LoVo (cell line): ENCODE measurements at regions not wholly inside any gene's neighbourhood (a gene's known extent, or its start where the extent isn't known, plus 50 kb on each side); places are given as distances from the start of the nearest gene placed in this dataset.

Experiments
- DNase-seq: peaks from one replicate; pipeline ENCODE4 v3.0.0-alpha.2; 2016; ENCODE audit warnings: low spot score

DNA sequence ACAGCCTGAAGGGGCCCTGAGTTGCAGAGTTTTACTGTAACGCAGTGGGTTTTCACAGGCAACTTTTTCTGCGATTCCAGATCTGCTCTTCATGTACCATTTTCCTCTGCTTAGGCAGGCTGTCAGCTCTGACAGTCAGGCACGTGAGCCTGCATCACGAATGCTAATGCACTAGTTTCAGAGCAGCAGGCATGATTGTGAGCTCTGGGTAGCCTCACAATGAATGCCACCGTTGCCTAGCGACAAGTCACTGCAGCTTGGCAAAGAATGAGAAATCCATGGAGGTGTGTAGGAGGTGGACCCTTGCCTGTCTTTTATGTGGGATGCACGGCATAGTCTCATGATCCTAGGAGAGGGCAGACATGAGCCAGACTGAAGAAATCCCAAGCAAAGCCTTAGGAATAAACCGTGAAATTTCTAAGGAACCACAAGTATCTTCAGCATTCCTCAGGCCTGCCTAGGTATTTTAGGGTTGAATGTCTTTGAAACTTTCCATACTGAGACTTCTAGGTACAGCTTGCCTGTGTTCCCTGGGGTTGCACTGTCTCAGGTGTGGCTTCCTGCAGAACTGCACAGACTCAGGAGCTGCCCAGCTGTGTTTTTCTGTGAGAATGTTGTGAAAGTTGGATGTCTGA lies 774.7 kb upstream of the TSPY4 start:
- no peak for DNase-seq

DNA sequence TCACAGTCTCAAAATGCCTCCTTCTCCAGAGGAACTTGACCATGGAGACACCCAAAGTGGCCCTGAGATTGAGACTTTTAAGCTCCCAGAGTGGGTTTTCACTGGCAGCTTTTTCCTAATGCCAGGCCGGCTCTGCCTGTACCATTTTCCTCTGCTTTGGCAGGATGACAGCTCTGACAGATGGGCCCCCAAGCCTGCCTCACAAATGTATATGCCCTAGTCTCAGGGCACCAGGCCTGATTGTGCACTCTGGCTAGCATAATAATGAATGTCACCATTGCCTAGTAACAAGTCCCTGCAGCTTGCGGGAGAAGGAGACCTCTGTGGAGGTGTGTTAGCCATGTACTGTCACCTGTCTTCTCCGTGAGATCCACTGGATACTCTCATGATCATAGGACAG lies 772.8 kb upstream of the TSPY4 start:
- no peak for DNase-seq

DNA sequence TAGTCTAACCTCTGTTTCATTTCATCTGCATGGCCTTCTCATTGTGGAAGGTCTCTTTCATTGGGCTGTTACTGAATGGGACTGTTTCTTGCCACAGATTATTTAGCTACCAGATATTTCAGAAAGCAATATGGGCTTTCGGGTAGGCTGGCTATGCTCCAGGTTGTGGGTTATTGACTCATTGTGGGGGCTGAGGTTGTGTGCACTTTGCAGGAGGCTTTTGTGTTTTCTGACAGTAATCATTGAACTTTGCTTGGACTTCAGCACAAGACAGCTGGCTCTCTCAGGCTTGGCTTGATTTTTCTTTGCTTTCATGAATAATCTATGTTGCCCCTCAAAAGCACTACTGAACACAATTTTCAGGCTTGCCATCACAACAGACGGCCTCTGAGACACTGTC lies 771.1 kb upstream of the TSPY4 start:
- no peak for DNase-seq

DNA sequence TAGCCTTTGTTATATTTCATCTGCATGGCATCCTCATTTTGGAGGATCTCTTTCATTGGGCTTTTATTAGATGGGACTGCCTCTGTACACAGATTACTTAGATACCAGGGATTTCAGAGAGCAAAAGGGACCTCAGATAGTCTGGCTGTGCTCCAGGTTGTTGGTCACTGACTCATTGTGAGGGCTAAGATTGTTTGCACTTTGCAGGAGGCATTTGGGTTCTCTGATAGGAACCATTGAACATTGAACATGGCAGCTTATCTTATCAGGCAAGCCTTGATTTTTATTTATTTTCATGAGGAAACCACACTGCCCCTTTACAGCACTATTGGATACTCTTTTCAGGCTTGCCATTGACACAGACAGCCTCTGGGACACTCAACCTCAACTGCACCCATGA lies 766.9 kb upstream of the TSPY4 start:
- peak; percentile 55 for DNase-seq

DNA sequence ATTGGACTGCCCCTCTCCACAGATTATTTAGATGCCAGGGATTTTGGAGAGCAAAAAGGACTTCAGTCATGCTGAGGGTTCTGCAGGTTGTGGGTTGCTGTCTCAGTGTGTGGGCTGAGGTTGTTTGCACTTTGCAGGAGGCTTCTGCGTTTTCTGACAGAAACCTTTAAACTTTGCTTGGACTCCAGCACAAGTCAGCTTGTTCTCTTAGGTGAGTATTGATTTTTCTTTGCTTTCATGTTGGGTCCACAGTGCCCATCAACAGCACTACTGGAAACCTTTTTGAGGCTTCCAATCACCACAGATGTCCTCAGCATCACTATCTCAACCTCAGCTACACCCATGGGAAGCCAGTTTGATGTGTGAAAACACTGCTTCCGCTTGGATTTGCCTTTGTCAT lies 764.3 kb upstream of the TSPY4 start:
- DNase-seq = no peak

DNA sequence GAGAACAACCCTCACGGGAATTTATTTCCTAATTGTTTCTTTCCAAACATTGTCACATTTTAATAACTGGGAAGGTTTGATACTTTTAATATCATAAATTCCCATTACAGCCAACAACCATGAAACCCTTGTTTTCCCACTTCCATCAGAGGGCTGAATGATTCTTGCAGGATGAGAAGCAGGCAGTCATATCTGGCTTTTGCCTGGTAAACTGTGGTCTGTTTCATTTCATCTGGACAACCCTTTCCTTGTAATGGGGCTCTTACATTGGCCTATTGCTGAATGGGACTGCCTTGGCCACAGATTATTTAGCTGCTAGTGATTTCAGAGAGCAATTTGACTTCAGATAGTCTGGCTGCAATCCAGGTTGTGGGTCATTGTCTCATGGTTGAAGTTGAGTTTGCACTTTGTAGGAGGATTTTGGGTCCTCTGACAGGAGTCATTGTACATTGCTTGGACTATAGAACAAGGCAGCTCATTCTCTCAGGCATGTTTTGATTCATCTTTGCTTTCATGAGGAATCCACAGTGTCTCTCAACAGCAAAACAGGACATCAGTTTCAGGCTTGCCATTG lies 754.9 kb upstream of the TSPY4 start:
- DNase-seq = no peak

DNA sequence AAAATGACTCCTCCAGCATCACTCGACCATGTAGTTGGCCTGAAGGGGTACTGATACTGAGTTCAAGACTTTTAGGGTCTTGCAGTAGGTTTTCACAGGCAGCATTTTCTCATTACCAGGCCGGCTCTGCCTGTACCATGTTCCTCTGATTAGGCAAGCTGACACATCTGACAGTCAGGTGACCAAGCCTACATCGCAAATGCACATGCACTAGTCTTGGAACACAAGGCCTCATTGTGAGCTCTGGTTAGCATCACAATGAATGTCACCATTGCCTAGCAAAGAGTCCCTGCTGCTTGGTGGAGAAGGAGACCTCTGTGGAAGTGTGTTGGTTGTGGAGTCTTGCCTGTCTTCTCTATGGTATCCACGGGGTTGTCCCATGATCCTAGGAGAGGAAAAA lies 754.1 kb upstream of the TSPY4 start:
- no peak for DNase-seq

DNA sequence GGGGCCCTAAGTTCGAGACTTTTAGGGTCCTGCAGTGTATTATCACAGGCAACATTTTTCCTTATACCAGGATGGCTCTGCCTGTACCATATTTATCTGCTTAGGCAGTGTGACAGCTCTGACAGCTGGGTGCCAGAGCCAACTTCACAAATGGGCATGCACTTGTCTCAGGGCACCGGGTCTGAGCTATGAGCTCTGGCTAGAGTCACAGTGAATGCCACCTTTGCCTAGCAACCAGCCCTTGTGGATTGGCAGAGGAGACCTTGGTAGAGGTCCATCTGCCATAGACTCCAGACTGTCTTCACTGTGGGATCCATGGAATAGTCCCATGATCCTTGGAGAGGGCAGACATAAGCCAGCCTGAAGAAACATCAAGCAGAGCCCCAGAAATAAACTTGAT lies 746.6 kb upstream of the TSPY4 start:
- DNase-seq = no peak

DNA sequence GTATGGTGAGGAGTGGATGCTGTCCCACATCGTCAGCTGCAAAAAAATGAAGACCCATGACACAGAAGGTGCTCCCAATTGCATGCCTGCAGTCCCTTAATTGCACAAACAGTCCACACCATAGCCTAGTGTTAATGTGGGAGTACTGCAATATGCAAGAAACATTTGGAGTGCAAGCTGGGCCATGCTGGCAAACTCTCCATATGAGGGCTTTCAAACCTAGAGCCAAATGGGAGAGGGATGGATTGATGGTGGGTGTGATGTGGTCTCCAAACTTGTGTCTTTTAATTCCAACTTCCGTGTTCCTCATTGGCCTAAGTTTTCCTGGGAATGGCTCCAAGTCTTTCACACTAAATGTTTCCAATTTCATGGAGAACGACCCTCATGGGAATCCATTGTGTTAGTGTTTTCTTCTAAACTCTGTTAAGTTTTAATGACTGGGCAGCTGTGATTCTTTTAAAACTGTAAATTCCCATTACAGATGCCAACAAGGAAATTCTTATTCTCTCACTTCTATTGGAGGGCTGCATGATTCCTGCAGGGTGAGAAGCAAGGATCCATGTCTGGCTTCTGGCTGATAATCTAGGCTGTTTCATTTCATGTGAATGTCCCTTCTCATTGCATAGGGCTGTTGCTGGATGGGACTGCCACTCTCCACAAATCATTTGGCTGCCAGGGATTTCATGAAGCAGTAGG lies 745.3 kb upstream of the TSPY4 start:
- no peak for DNase-seq

DNA sequence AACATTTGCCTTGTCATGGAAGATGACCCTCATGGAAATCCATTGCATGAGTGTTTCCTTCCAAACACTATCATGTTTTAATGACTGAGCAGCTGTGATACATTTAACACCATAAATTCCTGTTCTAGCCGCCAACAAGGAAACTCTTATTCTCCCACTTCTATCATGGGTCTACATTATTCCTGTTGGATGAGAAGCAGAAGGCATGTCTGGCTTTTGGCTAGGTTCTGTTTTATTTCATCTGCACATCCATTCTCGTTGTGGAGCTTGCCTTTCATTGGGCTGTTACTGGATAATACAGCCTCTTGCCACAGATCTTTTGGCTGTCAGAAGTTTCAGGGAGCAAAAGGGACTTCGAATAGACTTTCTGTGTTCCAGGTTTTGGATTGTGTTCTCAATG lies 742.6 kb upstream of the TSPY4 start:
- no peak for DNase-seq

DNA sequence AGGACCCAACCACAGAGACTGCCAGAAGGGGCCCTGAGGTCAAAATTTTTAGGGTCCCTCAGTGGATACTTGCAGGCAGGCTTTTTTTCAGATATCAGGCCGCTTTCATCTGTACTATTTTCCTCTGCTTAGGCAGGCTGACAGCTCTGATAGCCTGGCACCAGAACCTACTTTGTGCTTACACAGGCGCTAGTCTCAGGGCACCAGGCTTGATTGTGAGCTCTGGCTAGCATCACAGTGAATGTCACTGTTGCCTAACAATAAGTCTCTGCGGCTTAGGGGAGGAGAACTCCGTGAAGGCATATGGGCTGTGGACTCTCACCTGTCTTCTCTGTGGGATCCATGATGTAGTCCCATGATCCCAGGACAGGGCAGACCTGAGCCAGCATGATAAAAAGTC lies 738.1 kb upstream of the TSPY4 start:
- no peak for DNase-seq

DNA sequence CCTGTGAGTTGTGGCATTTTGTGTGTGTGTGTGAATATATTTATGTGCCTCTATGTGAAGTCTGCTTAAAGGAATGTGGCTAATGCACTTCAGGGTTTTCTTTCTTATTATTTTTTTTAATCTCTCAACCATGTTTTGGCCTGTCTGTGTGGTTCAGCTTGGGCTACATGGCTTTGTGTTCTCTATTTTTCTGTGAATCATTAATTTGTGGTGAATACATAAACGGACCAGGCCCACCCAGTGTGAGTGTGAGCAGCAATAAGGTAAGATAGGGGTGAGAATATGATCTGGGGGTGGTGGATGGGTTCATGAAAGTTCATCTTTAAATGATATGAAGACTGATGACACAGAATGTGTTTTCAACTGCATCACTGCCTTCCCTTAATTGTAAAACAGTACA lies 726.6 kb upstream of the TSPY4 start:
- no peak for DNase-seq

DNA sequence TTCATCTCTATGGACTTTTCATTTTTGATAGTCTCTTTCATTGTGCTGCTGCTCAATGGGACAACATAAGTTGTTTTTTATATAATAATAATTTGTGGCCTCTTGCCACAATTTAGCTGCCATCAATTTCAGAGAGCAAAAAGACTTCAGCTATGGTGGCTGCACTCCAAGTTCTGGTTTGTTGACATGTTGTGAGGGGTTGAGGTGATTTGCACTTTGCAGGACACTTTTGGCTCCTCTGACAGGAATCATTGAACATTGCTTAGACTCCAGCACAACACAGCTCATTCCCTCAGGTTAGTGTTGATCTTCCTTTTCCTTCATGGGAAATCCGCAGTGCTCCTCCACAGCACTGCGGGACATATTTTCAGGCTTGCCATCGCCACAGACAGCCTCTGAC lies 725.4 kb upstream of the TSPY4 start:
- DNase-seq = no peak

DNA sequence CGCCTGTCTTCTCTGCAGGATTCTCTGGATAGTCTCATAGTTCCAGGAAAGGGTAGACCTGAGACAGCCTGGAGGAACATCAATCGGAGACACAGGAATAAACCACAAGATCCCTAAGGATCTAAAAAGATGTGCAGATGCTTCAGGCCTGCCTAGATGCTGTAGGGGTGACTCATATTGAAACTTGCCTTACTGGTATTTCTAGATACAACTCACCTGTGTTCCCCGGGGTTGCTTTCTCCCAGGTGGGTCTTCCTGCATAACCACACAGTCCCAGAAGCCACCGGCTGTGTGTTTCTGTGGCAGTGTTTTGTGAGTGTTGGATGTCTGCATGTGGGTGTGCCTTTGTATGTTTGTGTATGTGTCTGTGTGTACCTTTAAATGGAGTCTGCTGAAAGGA lies 719.0 kb upstream of the TSPY4 start:
- DNase-seq = peak; percentile 1

DNA sequence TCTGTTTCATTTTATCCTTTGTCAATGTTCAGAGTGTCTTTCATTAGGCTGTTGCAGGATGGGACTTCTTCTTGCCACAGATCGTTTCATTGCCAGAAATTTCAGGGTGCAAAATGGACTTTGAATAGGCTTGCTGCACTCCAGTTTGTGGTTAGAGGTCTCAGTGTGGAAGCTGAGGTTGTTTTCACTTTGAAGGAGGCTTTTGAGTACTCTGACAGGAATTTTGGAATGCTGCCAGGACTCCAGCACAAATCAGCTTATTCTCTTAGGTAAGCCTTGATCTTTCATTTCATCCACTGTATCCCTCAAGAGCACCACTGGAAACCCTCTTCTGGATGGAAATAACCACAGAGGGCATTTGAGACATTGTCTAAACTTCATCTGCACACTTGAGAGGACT lies 715.1 kb upstream of the TSPY4 start:
- DNase-seq = peak; percentile 33

DNA sequence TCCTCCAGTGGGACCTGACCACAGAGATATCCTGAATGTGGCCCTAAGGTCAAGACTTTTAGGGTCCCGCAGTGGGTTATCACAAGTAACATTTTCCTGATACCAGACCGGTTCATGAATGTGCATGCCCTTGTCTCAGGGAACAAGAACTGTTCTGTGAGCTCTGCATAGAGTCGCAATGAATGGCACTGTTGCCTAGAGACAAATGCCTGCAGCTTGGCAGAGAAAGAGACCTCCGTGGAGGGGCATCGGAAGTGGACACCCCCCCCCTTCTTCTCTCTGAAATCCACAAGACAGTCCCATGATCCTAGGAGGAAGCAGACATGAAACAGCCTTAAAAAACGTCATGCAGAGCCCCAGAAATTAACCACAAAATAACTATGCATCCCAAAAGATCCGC lies 714.4 kb upstream of the TSPY4 start:
- DNase-seq = no peak

DNA sequence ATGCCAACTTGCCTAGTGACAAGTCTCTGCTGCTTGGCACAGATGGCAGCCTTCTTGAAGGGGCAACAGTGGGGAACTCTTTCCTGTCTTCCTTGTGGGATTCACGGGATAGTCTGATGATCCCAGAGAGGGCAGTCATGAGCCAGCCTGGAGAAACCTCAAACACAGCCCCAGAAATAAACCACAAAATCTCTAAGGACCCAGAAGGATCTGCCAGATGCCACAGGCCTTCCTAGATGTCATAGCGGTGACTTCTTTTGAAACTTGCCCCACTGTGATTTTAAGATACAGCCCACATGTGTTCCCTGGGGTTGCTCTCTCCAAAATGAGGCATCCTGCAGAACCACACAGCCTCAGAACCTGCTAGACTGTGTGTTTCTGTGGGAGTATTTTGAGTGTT lies 707.6 kb upstream of the TSPY4 start:
- no peak for DNase-seq

DNA sequence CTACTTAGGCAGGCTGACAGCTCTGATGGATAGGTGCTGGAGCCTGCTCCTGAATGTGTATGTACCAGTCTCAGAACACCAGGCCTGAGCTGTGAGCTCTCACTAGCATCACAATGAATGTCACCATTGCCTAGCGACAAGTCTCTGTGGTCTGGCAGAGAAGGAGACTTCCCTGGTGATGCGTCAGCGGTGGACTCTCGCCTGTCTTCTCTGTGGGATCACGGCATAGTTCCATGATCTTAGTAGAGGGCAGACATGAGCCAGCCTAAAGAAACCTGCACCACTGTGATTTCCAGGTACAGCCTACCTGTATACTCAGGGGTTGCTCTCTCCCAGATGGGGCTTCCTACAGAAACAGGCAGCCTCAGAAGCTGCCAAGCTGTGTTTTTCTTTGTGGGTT lies 699.2 kb upstream of the TSPY4 start:
- DNase-seq = no peak

DNA sequence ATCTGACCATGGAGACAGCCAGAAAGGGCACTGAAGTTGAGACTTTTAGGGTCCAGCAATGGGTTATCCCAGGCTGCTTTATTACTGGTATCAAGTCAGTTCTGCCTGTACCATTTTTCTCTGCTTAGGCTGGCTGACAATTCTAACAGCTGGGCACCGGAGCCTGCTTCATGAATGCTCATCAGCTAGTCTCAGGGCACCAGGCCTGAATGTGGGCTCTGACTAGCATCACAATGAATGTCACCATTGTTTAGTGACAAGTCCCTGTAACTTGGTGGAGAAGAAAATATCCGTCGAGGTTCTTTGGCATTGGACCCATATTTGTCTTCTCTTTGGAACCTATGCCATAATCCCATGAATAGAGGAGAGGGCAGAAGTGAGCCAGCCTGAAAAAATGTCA lies 692.3 kb upstream of the TSPY4 start:
- no peak for DNase-seq

DNA sequence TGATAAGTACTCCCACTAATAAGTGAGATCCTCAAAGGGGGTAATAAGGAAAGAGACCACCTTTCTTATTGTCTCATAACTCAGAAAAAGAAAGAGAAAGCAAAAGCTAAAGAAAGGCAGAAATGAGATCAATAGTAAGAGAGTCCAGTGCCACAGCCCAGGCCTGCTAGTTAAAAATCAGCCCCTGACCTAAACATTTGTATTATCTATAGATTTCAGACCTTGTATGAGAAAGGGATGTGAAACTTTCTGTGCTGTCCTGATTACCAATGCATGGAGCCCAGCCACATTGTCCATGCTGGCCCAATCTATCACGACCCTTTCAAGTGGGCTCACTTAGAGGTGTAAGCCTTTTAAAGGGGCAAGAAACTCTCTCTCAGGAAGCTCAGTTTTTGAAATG lies 684.8 kb upstream of the TSPY4 start:
- no peak for DNase-seq

DNA sequence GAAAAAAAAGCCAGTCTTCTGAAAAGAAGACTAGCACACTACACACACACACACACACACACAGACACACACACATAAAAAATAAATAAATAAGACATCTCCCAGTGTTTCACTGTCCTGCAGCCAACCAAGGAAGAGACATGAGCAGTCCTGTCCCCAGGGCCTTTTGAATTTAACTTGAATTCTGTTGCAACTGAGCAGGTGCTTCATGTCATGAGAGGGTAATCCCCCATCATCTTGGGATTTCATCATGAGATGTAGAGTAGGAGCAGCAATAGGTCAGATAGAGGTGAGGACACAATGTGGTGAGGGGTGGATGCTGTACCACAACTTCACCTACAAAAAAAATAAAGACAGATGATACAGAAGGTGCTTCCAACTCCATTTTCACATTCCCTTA lies 682.2 kb upstream of the TSPY4 start:
- no peak for DNase-seq

DNA sequence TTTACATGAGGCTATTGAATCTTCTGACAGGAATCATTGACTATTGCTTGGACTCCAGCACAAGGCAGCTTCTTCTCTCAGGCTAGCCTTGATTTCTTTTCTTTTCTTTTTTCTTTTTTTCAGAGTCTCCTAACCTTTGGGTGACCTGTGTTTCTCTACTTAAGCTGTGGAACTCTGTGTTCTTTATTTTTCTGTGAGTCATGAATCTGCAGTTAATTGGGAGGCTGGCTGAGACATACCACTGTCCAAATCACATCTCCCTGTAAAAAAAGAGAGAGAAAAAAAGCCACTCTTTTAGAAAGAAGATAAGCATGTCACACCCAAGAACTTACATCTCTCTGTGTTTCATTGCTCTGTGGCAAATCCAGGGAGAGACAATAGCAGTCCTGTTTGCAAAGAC lies 681.2 kb upstream of the TSPY4 start:
- DNase-seq = no peak

DNA sequence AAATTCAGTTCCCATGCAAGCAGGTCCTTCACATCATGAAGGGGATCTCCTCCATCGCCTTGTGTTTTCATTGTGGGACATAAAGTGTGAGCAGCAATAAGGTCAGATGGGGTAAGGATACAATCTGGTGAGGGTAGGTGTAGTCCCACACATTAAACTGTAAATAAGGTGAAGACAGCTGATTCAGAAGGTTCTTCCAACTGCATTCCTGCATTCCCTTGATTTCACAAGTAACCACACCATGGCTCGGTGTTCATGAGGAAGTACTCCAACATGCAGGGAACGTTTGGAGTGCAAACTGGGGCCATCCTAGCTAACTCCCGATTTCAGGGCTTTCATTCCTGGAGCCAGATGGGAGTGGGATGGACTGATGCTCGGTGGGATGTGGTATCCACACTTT lies 680.7 kb upstream of the TSPY4 start:
- DNase-seq = no peak

DNA sequence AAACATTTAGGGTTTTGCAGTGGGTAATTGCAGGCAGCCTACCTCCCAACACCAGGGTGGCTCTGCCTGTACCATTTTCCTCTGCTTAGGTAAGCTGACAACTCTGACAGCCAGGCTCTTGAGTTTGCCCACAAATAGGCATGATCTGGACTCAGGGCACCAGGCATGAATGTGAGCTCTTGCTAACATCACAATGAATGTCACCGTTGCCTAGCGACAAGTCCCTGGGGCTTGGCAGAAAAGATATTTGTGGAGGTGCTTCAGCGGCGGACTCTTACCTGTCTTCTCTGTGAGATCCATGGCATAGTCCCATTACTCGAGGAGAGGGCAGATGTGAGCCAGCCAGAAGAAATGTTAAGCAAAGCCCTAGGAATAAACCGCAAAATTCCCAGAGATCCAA lies 677.5 kb upstream of the TSPY4 start:
- no peak for DNase-seq
